Esophagus mucosa (tissue), 1 donor: ENCODE measurements at regions not wholly inside any gene's neighbourhood (a gene's known extent, or its start where the extent isn't known, plus 50 kb on each side); places are given as distances from the start of the nearest gene placed in this dataset.
A peak's percentile ranks its signal among the peaks of the same experiment; 100 is the strongest.

Experiments
- ATAC-seq: fragments of 200-7000 bp; cut with Tn5 transposase; one replicate; pipeline ENCODE4 v1.9.1; 2020
- donor health status: DM: yes; HTN: yes; CAD: no.

DNA sequence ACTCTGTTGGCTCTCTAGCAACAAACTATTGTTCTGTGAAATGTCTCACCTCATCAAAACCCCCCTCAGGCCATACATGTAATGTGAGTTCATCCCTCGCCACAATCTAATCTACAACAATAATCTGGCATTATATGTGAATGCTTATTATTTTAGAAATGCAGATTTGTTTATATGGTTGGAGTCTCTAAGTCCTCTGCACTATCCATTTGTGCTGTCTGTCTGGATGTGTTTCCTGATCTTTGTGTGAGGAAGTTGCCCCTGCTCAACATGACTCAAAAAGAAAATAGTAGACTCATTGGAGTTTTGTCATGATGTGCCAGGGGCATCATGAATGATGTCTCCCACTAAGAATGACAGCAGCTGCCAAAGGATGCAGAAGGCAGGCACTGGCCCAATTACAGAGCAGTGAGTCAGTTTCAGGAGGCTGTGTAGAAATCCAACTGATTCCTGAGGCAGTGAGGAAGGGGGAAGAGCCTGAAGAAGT lies 161.6 kb upstream of the PDZRN3 start:
- ATAC-seq, result peak; percentile 79

DNA sequence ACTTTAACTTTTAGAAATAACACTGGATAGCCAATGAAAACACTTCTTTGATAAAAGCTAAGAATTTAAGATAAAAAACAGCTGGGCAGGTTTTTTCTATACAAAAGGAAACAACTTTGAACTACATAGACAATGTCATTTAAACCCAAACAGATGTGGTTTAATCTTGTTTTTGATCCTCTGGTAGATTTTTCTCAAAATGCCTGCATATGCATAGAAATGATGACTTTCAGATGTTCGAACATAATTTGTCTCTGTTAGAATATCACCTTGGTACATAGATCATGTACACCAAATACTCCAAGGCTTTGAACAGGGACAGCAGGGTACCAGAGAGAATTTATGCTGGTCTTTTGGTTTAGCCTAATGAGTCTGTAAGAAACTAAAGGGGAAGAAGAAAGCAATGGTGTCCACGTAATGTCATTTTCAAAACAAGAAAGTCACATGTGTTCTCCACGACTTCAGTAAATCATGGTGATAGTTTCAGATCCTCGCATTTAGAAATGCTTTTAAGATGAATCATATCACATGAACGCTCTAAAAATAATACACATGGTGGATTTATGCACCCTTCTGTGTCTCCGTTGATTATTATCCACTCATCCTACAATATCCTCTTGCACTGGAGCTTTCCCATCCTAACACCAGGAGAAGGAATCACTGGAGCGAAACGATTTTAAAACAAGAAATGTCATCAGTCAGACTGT lies 160.1 kb upstream of the PDZRN3 start:
- ATAC-seq, result no peak

DNA sequence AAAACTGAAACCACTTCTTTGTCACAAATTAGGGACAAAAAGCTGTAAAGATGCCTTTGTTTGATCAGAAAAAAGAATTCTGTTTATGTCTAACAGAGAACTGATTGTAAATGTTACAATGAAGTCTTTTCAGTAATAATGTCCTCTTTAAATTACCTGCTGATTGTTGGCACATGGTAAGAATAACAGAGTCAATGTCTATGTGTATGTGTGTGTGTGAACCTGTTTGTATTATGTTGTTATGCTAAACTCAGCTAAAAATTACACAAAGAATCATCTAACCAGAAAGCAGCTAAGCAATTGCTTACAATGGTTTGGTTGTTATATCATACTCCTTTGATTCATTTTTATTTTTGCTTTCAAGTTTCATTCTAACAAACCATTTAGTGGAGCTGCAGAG lies 159.1 kb upstream of the PDZRN3 start:
- no peak for ATAC-seq

DNA sequence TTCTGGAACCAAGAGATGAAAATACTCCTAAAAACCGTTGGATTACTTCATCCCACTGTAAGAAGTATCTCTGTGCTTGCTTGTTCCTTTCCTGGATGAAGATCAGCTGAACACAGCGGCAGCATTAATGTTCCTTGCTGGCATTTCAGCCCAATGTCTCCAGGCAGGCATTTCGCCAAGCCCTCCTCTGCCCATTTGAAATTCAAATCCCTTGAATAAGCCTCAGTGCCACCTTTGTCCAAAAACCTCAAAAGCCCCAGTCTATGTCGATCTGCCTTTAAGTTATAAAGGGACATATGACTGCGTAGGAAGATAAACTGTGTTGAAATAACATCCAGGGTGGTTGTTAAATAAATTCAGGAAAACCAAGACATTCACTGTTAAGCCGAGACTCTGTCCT lies 156.8 kb upstream of the PDZRN3 start:
- no peak for ATAC-seq

DNA sequence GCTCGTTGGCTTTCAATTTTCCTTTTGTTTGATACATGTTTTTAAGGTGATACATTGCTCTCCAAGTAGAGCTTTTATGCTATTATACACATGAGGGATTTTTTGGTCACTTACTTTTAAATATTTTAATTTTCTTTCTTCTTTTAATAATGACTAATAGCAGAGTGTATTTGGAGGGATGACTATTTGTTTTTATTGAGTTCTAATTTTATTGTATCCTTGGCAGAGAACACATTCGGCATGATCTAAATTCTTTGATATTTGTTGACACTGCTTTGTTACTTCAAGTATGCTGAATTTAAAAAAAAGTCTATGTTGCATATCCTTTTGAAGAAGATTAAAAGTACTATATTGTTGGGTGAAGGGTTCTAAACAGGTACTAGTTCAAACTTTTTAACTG lies 149.9 kb upstream of the PDZRN3 start:
- no peak for ATAC-seq

DNA sequence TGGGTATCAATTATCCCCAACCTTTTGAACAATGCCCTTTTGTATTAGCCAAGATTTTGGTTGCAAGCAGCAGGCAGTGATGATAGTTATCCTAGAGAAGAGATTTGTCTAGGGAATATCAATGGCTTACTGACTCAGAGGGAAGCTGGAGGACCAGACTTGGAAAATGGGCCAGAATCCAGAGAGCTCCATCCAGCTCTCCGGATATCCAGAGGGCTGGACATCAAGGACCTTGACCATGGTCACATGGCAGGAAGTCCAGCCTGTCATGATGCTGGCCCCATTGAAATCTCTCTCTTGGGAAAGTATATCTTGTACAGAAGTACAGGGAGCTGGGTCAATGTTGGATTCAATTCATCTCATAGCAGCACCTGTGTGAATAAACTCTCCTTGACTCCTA lies 148.5 kb upstream of the PDZRN3 start:
- ATAC-seq, result no peak

DNA sequence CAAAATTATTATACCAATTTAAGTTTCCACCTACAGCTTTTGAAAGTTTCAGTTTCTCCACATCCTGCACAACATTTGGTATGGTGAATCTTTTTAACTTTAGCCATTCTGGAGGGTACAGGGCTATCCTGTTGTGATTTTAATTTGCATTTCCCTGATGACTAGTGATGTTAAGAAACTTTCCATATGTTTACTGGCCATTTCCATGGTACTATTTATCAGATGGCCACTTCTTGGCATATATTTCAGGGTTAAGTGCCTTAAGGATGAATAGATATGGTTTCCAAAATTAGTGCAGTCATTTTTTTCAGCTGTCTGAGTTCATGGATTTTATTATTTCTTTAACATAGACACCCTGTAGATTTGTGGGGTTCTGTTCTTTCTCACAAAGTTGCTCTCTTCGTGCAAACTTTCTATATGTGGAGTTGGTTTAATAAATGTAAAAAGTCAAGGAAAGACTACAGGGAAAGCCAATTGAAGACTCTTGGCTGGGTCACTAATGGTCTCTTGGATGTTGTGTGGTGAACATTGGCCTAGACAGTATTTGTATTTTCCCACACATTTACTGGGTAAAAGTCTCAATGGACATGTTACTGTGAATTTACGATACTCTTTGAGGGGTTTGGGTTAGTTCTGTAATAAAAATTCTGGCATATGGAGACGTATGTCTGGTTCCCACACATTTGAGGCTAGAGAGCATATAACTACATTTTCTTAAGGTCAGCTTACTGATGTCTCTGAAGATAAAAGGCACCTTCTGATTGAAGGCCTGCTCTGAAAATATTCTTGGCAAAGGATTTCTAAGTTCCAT lies 147.5 kb upstream of the PDZRN3 start:
- ATAC-seq, result no peak

DNA sequence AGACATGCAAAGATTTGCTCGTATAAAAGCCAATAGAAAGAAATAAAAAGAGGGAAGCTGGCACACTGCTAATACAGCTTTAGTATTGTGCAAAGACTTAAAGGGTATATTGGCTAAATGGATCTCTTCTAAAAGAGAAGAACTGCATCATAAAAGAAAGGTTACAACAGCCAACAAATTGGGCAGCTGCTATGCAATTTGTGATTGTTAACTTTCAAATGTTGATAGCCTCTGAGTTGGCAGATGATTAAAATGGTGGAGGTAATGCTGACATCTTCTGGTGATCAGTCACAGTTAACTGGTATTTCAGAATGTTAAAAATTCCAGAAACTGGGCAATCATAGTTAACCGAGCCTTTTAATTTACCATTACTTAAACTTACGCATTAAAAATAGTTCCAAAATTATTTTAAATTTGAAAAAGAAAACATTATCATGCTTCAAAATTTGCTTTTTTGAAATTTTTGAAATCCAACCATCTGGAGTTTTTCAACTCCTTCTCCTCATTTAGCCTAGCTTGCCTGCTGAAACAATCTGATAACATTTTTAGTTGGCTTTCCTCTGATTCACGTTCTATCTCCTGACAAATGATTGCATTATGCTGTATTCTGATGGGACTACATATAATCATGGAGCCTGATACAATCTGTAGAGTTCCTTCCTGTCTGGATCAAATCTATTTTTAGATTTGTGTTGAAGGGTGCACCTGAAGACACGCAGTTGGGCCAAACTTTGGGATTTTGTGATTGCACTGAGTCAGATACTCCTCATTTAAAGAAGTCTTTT lies 144.0 kb upstream of the PDZRN3 start:
- no peak for ATAC-seq

DNA sequence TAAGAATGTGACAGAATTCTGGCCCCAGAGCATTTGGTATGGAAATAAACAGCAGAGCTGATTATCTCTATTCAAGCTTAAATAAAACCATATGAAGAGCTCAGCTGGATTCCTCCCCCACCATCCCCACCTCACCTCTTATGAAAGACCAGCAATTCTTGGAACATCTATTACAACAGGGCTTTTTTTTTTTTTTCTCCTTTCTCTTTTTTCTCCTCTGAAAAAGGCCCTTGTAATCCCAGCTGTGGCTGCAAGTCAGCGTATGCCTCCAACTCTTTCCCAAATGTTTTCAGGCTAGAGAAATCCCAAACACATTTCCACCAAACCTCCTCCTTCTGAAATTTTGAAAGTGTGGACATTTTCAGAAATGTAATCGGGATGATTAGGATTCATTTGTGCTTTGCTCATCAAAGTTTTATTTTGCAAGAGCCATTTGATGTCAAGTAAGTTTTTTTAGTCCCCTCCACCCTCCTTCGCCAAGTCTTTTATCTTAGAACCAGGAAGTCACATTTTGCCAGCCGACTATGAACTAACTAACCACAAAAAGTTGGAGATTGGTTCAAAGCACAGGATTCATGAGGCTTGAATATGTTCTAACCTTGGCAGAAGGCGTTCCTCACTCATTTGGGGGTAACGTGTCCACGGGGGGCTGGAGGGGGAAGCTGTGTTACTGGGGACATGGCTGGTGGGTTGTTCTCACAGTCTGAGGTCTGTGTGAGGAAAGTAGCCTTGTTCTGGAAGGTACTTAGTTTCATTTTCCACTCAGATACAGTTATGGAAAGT lies 142.0 kb upstream of the PDZRN3 start:
- ATAC-seq, result peak; percentile 3

DNA sequence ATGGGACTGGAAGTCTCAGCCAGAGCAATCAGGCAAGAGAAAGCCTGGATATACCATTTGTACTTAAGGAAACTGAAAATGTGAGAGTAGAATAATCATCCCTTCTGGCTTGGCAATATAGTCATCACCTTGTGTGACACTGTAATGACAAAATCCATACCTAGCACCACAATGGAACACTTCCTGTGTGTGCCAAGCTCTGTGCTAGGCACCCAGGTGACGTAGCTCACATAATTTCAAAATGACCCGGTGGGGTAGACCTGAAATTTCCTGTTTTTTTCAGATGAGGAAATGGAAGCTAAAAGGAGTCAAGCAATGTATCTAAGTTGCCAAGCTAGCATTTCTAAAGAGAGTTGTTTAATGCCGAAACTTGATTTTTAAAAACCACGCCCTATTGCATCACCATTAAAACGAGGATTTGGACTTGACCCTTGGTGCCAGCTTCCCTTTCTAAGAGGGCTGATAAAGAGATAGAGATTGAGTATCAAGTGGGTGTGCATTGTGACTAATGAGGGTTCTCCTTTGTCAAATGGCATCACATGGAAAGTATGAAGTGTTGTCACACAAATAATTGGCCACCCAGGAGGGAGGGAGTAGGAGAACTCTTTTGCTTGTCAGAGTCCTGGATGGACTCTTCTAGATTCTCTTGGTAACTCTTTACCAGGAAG lies 141.3 kb upstream of the PDZRN3 start:
- ATAC-seq, result peak; percentile 94

DNA sequence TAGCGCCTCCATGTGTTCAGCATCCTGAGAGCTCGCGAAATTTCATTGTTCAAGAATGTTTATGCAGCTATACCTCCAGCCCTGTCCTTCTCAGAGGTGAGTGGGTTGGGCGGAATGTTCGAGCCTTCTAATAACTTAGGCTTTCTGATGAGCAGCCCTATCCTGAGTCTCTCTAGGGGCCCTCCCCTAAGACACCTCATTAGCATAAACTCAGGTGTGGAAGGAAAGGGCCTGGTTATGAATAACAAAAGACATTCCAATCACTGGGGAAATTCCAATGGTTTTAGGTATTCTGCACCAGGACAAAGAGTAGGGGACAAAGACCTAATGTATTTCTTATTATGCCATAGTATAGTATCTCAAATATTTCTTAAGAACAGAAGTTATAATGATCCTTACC lies 138.1 kb upstream of the PDZRN3 start:
- ATAC-seq, result no peak

DNA sequence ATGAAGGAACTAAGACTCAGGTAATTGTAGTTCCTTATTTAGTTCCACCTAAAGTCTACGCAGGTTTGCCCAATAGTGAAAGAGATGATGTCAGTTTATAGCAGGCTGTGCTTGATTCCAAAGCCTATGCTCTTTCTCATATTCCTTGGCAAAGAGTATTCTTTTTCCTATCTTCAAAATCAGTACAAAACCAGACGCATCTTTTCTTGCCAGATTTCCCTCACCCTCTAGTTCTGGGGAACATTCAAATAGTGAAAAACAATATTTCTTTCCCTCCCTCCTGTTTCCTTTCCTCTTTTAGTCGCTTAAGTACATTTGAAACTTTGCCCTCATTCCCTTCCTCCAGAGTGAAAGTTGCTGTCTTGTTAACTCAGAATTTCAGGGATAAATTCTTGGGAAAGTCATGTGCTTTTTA lies 134.6 kb upstream of the PDZRN3 start:
- ATAC-seq, result no peak

DNA sequence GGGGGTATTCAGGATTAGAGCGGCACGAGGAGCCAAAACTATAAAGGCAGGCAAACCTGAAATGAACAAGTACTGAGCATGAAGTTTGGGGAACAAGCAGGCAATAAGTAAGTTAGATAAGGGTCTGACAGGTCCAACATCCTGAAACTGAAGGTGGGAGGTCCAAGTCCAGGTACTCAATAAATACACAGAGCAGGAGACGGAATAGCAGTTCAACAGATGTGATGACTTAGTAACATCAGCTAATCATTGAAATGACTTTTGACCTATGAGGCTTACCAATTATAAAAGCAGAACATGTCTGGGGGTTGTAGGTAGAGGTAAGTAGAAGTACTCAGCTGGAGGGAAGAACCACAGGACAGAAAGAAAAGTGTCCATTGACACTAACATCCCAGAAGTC lies 132.8 kb upstream of the PDZRN3 start:
- no peak for ATAC-seq

DNA sequence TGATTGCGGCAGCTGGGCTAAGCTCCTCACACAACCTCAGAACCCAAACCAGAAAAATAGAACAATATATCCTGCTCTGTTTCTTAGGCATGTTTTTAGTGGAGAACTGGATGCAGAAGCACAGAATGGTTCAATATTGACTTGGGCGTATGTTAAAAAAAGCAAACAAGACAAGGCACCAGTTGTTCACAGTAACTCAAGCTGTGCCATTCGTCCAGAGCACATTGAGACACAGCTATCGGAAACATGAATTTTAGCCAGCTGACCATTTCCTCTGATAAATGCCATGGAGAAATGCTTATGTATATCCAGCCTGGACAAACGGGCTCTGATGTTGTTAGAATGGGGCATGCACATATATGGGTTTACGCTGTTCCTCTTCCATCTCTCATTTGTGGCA lies 129.2 kb upstream of the PDZRN3 start:
- no peak for ATAC-seq

DNA sequence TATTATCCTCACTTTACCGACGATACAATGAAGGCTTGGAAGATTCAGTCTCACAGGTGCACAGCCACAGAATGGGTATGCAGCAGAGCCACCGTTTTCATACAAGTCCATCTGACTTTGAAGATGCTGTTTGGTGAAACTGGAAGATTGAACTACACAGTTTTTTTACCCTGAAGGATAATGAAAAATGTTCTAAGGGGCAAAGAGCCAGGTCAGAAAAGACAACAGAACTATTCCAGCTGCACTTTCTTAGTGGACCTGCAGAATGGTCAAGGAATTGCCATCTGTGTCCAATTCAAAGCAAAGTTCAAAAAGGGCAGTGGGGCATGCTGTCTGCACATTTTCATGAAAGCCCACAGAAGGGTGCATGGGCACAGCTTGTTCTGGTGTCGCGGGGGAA lies 127.6 kb upstream of the PDZRN3 start:
- ATAC-seq, result no peak

DNA sequence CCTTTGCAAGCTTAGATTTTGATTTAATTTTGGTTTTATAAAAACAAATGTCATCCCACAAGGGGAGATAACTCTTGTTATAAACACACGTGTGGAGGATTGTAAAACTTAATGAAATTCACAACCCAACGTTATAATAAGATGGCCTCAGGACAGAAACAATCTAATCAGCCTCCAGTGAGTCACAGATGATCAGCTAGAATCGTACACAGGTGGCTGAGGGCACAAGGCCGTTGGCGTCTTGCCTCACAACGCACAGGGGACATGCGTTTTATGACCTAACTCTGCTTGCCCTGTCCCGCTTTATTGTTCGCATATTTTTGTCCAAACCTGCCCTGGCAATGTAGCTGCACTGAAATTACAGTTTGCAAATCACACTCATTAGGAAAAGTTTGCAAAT lies 121.9 kb upstream of the PDZRN3 start:
- ATAC-seq, result peak; percentile 81

DNA sequence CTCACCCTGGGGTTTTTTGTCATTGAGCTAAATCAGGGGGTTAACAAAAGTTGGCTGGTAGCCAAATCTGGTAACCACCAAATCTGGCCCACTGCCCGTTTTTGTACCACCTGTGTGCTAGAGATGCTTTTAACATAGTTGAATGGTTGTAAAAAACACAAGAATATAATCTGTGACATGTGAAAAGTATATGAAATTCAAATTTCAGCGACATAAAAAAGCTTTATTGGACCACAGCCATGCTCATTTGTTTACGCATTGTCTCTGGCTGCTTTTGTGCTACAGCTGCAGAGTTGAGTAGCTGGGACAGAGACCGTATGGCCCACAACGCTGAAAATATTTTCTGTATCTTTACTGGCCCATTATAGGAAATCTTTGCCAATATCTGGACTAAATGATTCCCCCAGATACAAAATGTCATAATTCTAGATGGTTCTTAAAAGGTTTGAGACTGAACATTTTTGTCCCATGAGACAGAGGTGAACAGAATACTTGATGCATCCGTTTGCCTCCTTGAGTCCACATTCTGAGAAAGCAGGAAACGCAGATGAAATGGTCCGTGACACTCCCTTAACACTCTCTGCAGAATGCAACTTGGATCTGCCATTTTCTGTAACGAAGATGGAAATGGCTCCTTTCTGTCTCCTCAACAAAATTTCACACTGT lies 120.9 kb upstream of the PDZRN3 start:
- no peak for ATAC-seq

DNA sequence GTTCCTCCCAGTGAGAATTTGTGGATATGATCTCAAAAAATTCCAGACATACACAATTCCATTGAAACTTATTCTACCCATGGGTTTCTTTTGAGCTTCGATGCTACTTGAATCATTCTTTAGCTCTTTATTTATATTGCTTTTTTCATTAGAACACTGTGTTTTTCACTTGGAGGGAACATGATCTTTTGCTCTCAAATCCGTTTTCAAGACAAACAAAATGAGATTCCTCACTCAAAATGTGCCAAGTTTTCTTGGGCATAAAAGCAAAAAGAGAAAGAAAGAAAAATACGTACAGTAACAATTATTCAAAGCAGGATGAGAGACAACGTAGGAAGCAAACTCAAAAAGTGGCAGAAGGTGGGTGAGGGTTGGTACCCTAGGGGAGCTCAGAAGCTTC lies 118.8 kb upstream of the PDZRN3 start:
- no peak for ATAC-seq

DNA sequence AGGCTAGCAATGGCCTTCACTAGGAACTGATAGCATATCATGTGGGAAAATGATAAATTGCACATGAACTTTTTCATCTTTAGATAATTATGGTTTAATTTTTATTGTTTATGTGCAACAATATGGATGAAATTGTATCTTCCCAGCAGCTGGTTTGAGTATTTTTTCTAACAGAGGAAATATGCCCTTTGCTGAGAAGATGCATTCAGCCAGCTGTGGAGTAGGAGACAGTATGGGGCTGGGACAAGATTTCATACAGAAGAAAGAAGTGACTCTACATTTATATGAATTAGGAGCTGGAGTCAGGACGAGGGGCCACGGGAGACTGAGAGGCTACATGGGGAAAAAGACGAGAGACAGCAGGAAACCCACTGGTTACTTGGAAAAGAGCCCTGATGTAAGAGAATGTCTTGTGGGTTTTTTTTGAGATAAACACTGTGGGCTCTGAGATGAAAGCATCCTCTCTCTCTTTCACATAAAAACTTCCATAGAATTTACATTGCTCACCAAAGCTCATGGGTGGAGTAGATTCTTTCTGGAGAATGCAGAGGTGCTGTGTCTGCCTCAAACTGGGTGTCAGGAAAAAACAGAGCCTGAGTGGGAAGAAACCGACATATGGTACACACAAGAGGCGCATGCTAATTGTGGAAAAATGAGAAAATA lies 115.2 kb upstream of the PDZRN3 start:
- no peak for ATAC-seq

DNA sequence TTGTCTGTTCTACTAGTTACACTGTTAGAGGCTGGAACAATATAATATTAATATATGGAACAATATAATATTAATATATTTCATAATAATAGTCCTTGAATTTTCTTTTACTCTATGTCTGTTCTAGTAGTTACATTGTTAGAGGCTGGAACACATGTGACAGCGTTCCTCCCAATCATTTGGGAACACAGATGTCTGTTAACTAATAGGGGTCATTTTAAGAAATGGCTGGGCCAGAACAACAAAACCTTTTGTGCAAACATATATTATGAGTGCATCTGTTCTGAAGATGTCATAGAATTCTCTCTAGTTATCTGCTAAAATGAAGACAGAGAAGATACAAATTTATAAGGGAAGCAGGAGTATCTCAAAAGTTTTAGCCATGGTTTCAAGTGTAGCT lies 114.0 kb upstream of the PDZRN3 start:
- ATAC-seq, result no peak
